ENCODE measurements at regions not wholly inside any gene's neighbourhood (a gene's known extent, or its start where the extent isn't known, plus 50 kb on each side); places are given as distances from the start of the nearest gene placed in this dataset.

- Histone ChIP-seq H3K9me3 (no peaks in the 10 kb centered on the region), H3K36me3 (no peaks in the 10 kb centered on the region), H3K4me3 (no peak overlapping the region), H3K27me3 (no peaks in the 10 kb centered on the region), H3K27ac (no peak overlapping the region), H3K4me1 (no peaks in the 10 kb centered on the region)
- DNase-seq (ENCODE audit: extremely low spot score in 2 of 2), result no peak
- no peak for TF ChIP-seq CTCF (IDR thresholded peaks at IDR 0.05)
- no peak for TF ChIP-seq POLR2A (IDR thresholded peaks at IDR 0.05)
- no peak for TF ChIP-seq POLR2AphosphoS5 (IDR thresholded peaks at IDR 0.05; ENCODE audit: insufficient read depth in 1 of 2, low read depth in 1 of 2)
- intact Hi-C loops (cut with DNase I), result no loop called here
These were observed 284.3 kb downstream of the CXXC4 start for GRCh38 chr4:104210420-104210819.

- TF ChIP-seq CTCF (IDR thresholded peaks at IDR 0.05), result no peak
- no peaks in the 10 kb centered on the region for H3K36me3 ChIP-seq
- no peak overlapping the region for H3K27ac ChIP-seq
- no peaks in the 10 kb centered on the region for H3K4me1 ChIP-seq
- DNase-seq (ENCODE audit: extremely low spot score in 2 of 2), result no peak
- H3K27me3 ChIP-seq, result no peaks in the 10 kb centered on the region
- H3K9me3 ChIP-seq, result no peaks in the 10 kb centered on the region
- intact Hi-C loops (cut with DNase I), result no loop called here
- H3K4me3 ChIP-seq, result no peak overlapping the region
These were observed 287.9 kb downstream of the CXXC4 start for GRCh38 chr4:104206784-104207183.

GRCh38 chr4:104205116-104205515, 289.6 kb downstream of the CXXC4 start:
- TF ChIP-seq POLR2AphosphoS5 (IDR thresholded peaks at IDR 0.05; ENCODE audit: insufficient read depth in 1 of 2, low read depth in 1 of 2) (no peak), POLR2A (IDR thresholded peaks at IDR 0.05) (no peak), CTCF (IDR thresholded peaks at IDR 0.05) (no peak)
- intact Hi-C loops (cut with DNase I), result no loop called here
- H3K9me3 ChIP-seq, result no peaks in the 10 kb centered on the region
- no peak for DNase-seq (ENCODE audit: extremely low spot score in 2 of 2)
- H3K27ac ChIP-seq, result no peak overlapping the region
- H3K4me3 ChIP-seq, result no peak overlapping the region
- no peaks in the 10 kb centered on the region for H3K36me3 ChIP-seq
- no peaks in the 10 kb centered on the region for H3K27me3 ChIP-seq
- H3K4me1 ChIP-seq, result no peaks in the 10 kb centered on the region

GRCh38 chr4:104188301-104188700, 306.4 kb downstream of the CXXC4 start:
- TF ChIP-seq CTCF (IDR thresholded peaks at IDR 0.05) (no peak), POLR2AphosphoS5 (IDR thresholded peaks at IDR 0.05; ENCODE audit: insufficient read depth in 1 of 2, low read depth in 1 of 2) (no peak), POLR2A (IDR thresholded peaks at IDR 0.05) (no peak)
- Histone ChIP-seq H3K4me1 (no peaks in the 10 kb centered on the region), H3K27ac (no peak overlapping the region), H3K4me3 (no peak overlapping the region), H3K27me3 (no peaks in the 10 kb centered on the region), H3K36me3 (no peaks in the 10 kb centered on the region), H3K9me3 (no peaks in the 10 kb centered on the region)
- no peak for DNase-seq (ENCODE audit: extremely low spot score in 2 of 2)
- intact Hi-C loops (cut with DNase I), result no loop called here

- TF ChIP-seq CTCF (IDR thresholded peaks at IDR 0.05), result no peak
- no peak for TF ChIP-seq POLR2AphosphoS5 (IDR thresholded peaks at IDR 0.05; ENCODE audit: insufficient read depth in 1 of 2, low read depth in 1 of 2)
- no peak for TF ChIP-seq POLR2A (IDR thresholded peaks at IDR 0.05)
- Histone ChIP-seq H3K4me3 (no peak overlapping the region), H3K27ac (no peak overlapping the region)
These were observed 325.3 kb downstream of the CXXC4 start for GRCh38 chr4:104169437-104169836.

More at GRCh38 chr4:104169437-104169836, 325.3 kb downstream of the CXXC4 start:
- Histone ChIP-seq H3K4me1 (no peaks in the 10 kb centered on the region), H3K36me3 (no peaks in the 10 kb centered on the region), H3K9me3 (no peaks in the 10 kb centered on the region), H3K27me3 (no peaks in the 10 kb centered on the region)
- DNase-seq (ENCODE audit: extremely low spot score in 2 of 2), result no peak
- intact Hi-C loops (cut with DNase I), result no loop called here
